T-cell (primary cell): ENCODE measurements at regions not wholly inside any gene's neighbourhood (a gene's known extent, or its start where the extent isn't known, plus 50 kb on each side); places are given as distances from the start of the nearest gene placed in this dataset.

ENCODE experiments used
- ATAC-seq, 4 experiments: fragments of 200-7000 bp in 3 of 4; fragments of 150-1000 bp in 1 of 4; cut with Tn5 transposase; replicated peaks in 1 of 4; 1 replicate in 3 of 4; 2 replicates in 1 of 4; pipeline ENCODE4 v1.10.0; 2021; ENCODE audit warnings: moderate library complexity in 3 of 4, mild to moderate bottlenecking in 2 of 4, moderate number of reproducible peaks in 1 of 4
- CTCF ChIA-PET, 2 donors: fragments of 300-600 bp; sonication (Branson Sonifier 250); formaldehyde crosslinking; loops; one replicate each; lab custom pipeline; 2022; ENCODE audit warnings: antibody characterized with exemption in 2 of 2; lab: Charles Lee
- POLR2A ChIA-PET, 2 donors: fragments of 300-600 bp; sonication (Branson Sonifier 250); formaldehyde crosslinking; loops; one replicate each; lab custom pipeline; 2022; ENCODE audit warnings: antibody characterized with exemption in 2 of 2; lab: Charles Lee
- DNase-seq, 35 experiments: peaks; one replicate each; pipeline versions ENCODE4 v3.0.0 to v3.0.0-alpha.2; 2013 to 2023
- H3K27ac ChIP-seq: one replicate; pipeline ENCODE4 v1.5.1; 2013; ENCODE audit warnings: low read length
- H3K27me3 ChIP-seq, 2 experiments: replicated peaks in 1 of 2; 1 replicate in 1 of 2; 2 replicates in 1 of 2; pipeline versions ENCODE4 v1.6.1 to v1.7.0; 2013; ENCODE audit warnings: low read length in 1 of 2, mixed read lengths in 1 of 2; ENCODE audit not compliant: control insufficient read depth in 2 of 2, insufficient read depth in 2 of 2; ENCODE audit errors: extremely low read depth in 1 of 2
- H3K36me3 ChIP-seq, 2 donors: 1 replicate in 1 of 2; 2 replicates in 1 of 2; pipeline versions ENCODE4 v1.6.1 to v1.7.0; 2013; ENCODE audit warnings: low read length in 1 of 2; ENCODE audit not compliant: control insufficient read depth in 2 of 2, insufficient read depth in 1 of 2; ENCODE audit errors: extremely low read depth in 1 of 2
- H3K4me1 ChIP-seq, 2 experiments: 1 replicate in 1 of 2; 2 replicates in 1 of 2; pipeline versions ENCODE4 v1.6.1 to v1.7.0; 2013; ENCODE audit warnings: low read length in 2 of 2, mixed read lengths in 1 of 2; ENCODE audit not compliant: insufficient read depth in 2 of 2, control insufficient read depth in 1 of 2; ENCODE audit errors: extremely low read depth in 1 of 2
- H3K4me3 ChIP-seq, 2 donors: 1 replicate in 1 of 2; 2 replicates in 1 of 2; pipeline versions ENCODE4 v1.5.1 to v1.7.0; 2013; ENCODE audit warnings: mild to moderate bottlenecking in 2 of 2, low read length in 1 of 2, moderate library complexity in 1 of 2; ENCODE audit not compliant: control insufficient read depth in 1 of 2; ENCODE audit errors: extremely low read depth in 1 of 2
- H3K9me3 ChIP-seq: 2 replicates; pipeline ENCODE4 v1.7.0; 2013
- H3K27ac Mint-ChIP-seq, 2 donors: one replicate each; pipeline ENCODE4 v1.8.0; 2020 to 2021; ENCODE audit warnings: mild to moderate bottlenecking in 2 of 2, mixed read lengths in 2 of 2
- H3K27me3 Mint-ChIP-seq, 2 donors: one replicate each; pipeline ENCODE4 v1.8.0; 2021 to 2022; ENCODE audit warnings: mixed read lengths in 2 of 2
- H3K36me3 Mint-ChIP-seq: one replicate; pipeline ENCODE4 v1.8.0; 2021; ENCODE audit warnings: mixed read lengths
- H3K4me1 Mint-ChIP-seq, 3 donors: one replicate each; pipeline ENCODE4 v1.8.0; 2020 to 2022; ENCODE audit warnings: mixed read lengths in 3 of 3, mild to moderate bottlenecking in 1 of 3
- H3K4me3 Mint-ChIP-seq, 3 donors: one replicate each; pipeline ENCODE4 v1.8.0; 2020 to 2022; ENCODE audit warnings: mild to moderate bottlenecking in 3 of 3, mixed read lengths in 3 of 3, moderate library complexity in 3 of 3
- H3K9me3 Mint-ChIP-seq, 3 donors: one replicate each; pipeline ENCODE4 v1.8.0; 2020 to 2022; ENCODE audit warnings: mixed read lengths in 3 of 3
- WGBS: methylation state at CpG from one replicate; pipeline ENCODE4 v1.1.5; 2013; ENCODE audit warnings: missing lambda C conversion rate; ENCODE audit not compliant: insufficient coverage; 5-methylcytosine and 5-hydroxymethylcytosine counted together

- ChIA-PET CTCF (no interaction called here), POLR2A (no interaction called here)
- 82% methylated on average over 3 of the region's 7 CpGs for WGBS
- ATAC-seq, result no peak
- H3K27me3 ChIP-seq, result peaks cover 0 to 18% of the 10 kb centered on the region in 2 experiments
- Mint-ChIP-seq H3K27ac (no peak overlapping the region), H3K4me3 (no peak overlapping the region), H3K36me3 (no peaks in the 10 kb centered on the region), H3K9me3 (peaks cover 0 to 2% (median 0%) of the 10 kb centered on the region in 3 donors), H3K4me1 (no peaks in the 10 kb centered on the region), H3K27me3 (peaks cover 17 to 21% of the 10 kb centered on the region in 2 donors)
- no peak overlapping the region for H3K4me3 ChIP-seq
- H3K27ac ChIP-seq, result no peak overlapping the region
- H3K36me3 ChIP-seq, result no peaks in the 10 kb centered on the region
- H3K4me1 ChIP-seq, result no peaks in the 10 kb centered on the region
- no peak for DNase-seq
- H3K9me3 ChIP-seq, result no peaks in the 10 kb centered on the region
These were observed 168.6 kb downstream of the HAPSTR1 start for GRCh38 chr16:9259914-9260608.

- no peaks in the 10 kb centered on the region for H3K36me3 ChIP-seq
- H3K9me3 ChIP-seq, result no peaks in the 10 kb centered on the region
These were observed 169.2 kb downstream of the HAPSTR1 start for GRCh38 chr16:9260666-9261065.

GRCh38 chr16:9261376-9261775 lies 169.9 kb downstream of the HAPSTR1 start:
- ATAC-seq, result no peak
- Mint-ChIP-seq H3K27me3 (peaks cover 11 to 16% of the 10 kb centered on the region in 2 donors), H3K4me3 (no peak overlapping the region), H3K4me1 (no peaks in the 10 kb centered on the region), H3K27ac (no peak overlapping the region), H3K9me3 (peaks cover 0 to 3% (median 0%) of the 10 kb centered on the region in 3 donors), H3K36me3 (no peaks in the 10 kb centered on the region)
- Histone ChIP-seq H3K27me3 (peaks cover 0 to 15% of the 10 kb centered on the region in 2 experiments), H3K4me3 (no peak overlapping the region), H3K9me3 (no peaks in the 10 kb centered on the region), H3K27ac (no peak overlapping the region), H3K4me1 (no peaks in the 10 kb centered on the region), H3K36me3 (no peaks in the 10 kb centered on the region)
- DNase-seq, result no peak
- ChIA-PET CTCF (no interaction called here), POLR2A (no interaction called here)
- WGBS, result 33% methylated on average over 3 of the region's 5 CpGs

More at GRCh38 chr16:9260666-9261065, 169.2 kb downstream of the HAPSTR1 start:
- Mint-ChIP-seq H3K36me3 (no peaks in the 10 kb centered on the region), H3K4me1 (no peaks in the 10 kb centered on the region), H3K27ac (no peak overlapping the region), H3K4me3 (no peak overlapping the region), H3K27me3 (peaks cover 14 to 21% of the 10 kb centered on the region in 2 donors), H3K9me3 (peaks cover 0 to under 1% (median 0%) of the 10 kb centered on the region in 3 donors)
- DNase-seq (no peak), ATAC-seq (no peak)
- ChIA-PET CTCF (no interaction called here), POLR2A (no interaction called here)
- WGBS, result 50% methylated on average over 1 of the region's 4 CpGs
- no peak overlapping the region for H3K27ac ChIP-seq
- peaks cover 0 to 18% of the 10 kb centered on the region in 2 experiments for H3K27me3 ChIP-seq
- H3K4me1 ChIP-seq, result no peaks in the 10 kb centered on the region
- no peak overlapping the region for H3K4me3 ChIP-seq

GRCh38 chr16:9262941-9263715 lies 171.7 kb downstream of the HAPSTR1 start:
- no peaks in the 10 kb centered on the region for H3K4me1 ChIP-seq
- Mint-ChIP-seq H3K4me1 (no peaks in the 10 kb centered on the region), H3K9me3 (peaks cover 0 to 3% (median 0%) of the 10 kb centered on the region in 3 donors), H3K36me3 (no peaks in the 10 kb centered on the region), H3K27ac (no peak overlapping the region), H3K27me3 (peaks cover 12 to 21% of the 10 kb centered on the region in 2 donors), H3K4me3 (no peak overlapping the region)
- H3K27ac ChIP-seq, result no peak overlapping the region
- WGBS, result 95% methylated on average over 8 of the region's 15 CpGs
- POLR2A ChIA-PET, result interaction anchor here in 1 of 2 donors (0.7 kb wide), 1 partner anchor 78 kb away, joined by 6 read pairs; no protein-coding TSS in a partner anchor
- DNase-seq (no peak), ATAC-seq (no peak)
- H3K4me3 ChIP-seq, result no peak overlapping the region
- no peaks in the 10 kb centered on the region for H3K9me3 ChIP-seq
- no peaks in the 10 kb centered on the region for H3K36me3 ChIP-seq
- CTCF ChIA-PET, result no interaction called here
- peaks cover 0 to 4% of the 10 kb centered on the region in 2 experiments for H3K27me3 ChIP-seq

- no peak overlapping the region for H3K4me3 Mint-ChIP-seq
- ChIA-PET POLR2A (no interaction called here), CTCF (no interaction called here)
- Histone ChIP-seq H3K4me1 (no peaks in the 10 kb centered on the region), H3K27ac (no peak overlapping the region), H3K27me3 (no peaks in the 10 kb centered on the region), H3K9me3 (no peaks in the 10 kb centered on the region), H3K36me3 (no peaks in the 10 kb centered on the region), H3K4me3 (no peak overlapping the region)
- H3K36me3 Mint-ChIP-seq, result no peaks in the 10 kb centered on the region
- DNase-seq (no peak), ATAC-seq (no peak)
- H3K27me3 Mint-ChIP-seq, result peaks cover 14 to 24% of the 10 kb centered on the region in 2 donors
- H3K9me3 Mint-ChIP-seq, result peaks cover 0 to 3% (median 0%) of the 10 kb centered on the region in 3 donors
- H3K27ac Mint-ChIP-seq, result no peak overlapping the region
- no peaks in the 10 kb centered on the region for H3K4me1 Mint-ChIP-seq
- WGBS, result no CpG with 5 or more reads among the region's 5 CpGs
These were observed 172.6 kb downstream of the HAPSTR1 start for GRCh38 chr16:9264067-9264466.

GRCh38 chr16:9268446-9268845 lies 177.0 kb downstream of the HAPSTR1 start:
- no peak overlapping the region for H3K27ac Mint-ChIP-seq
- H3K36me3 ChIP-seq, result no peaks in the 10 kb centered on the region
- no peak for DNase-seq
- no peaks in the 10 kb centered on the region for H3K4me1 Mint-ChIP-seq
- no peak for ATAC-seq
- no peaks in the 10 kb centered on the region for H3K36me3 Mint-ChIP-seq
- peaks cover 0 to 4% (median 3%) of the 10 kb centered on the region in 3 donors for H3K9me3 Mint-ChIP-seq
- no peaks in the 10 kb centered on the region for H3K9me3 ChIP-seq
- H3K27me3 ChIP-seq, result no peaks in the 10 kb centered on the region
- WGBS, result 51% methylated on average over 3 of the region's 4 CpGs
- H3K4me1 ChIP-seq, result no peaks in the 10 kb centered on the region
- ChIA-PET CTCF (no interaction called here), POLR2A (no interaction called here)
- H3K4me3 Mint-ChIP-seq, result no peak overlapping the region
- peaks cover 16 to 27% of the 10 kb centered on the region in 2 donors for H3K27me3 Mint-ChIP-seq
- H3K27ac ChIP-seq, result no peak overlapping the region
- H3K4me3 ChIP-seq, result no peak overlapping the region
